Pancreas (tissue), 10 donors: ENCODE measurements at regions not wholly inside any gene's neighbourhood (a gene's known extent, or its start where the extent isn't known, plus 50 kb on each side); places are given as distances from the start of the nearest gene placed in this dataset.

Experiments
- ATAC-seq, 4 donors: fragments of 200-7000 bp; cut with Tn5 transposase; one replicate each; pipeline versions ENCODE4 v1.8.0 to v1.9.1; 2020; ENCODE audit warnings: mild to moderate bottlenecking in 4 of 4, moderate library complexity in 4 of 4
- DNase-seq, 6 donors: peaks; one replicate each; pipeline ENCODE4 v3.0.0-alpha.2; 2020
- FAIRE-seq: peaks from 2 replicates; lab custom pipeline; 2012; peaks lifted over from hg19 to GRCh38; lab: Jason Lieb, UNC
- H3K27ac ChIP-seq, 4 donors: fragments of 200-600 bp; sonication (generic); 1 replicate in 3 of 4; 2 replicates in 1 of 4; pipeline versions ENCODE4 v1.5.0 to v1.8.0; 2020
- H3K27me3 ChIP-seq, 4 donors: fragments of 200-600 bp; one replicate each; pipeline ENCODE4 v1.8.0; 2021
- H3K36me3 ChIP-seq, 3 donors: fragments of 200-600 bp; sonication (generic) in 1 of 3; one replicate each; pipeline versions ENCODE4 v1.5.0 to v1.8.0; 2020 to 2021
- H3K4me1 ChIP-seq, 3 donors: fragments of 200-600 bp; one replicate each; pipeline ENCODE4 v1.8.0; 2021
- H3K4me3 ChIP-seq, 4 donors: fragments of 200-600 bp; sonication (generic) in 2 of 4; one replicate each; pipeline versions ENCODE4 v1.5.0 to v1.8.0; 2020 to 2021
- H3K9me3 ChIP-seq, 4 donors: fragments of 200-600 bp; one replicate each; pipeline ENCODE4 v1.8.0; 2021
- CTCF ChIP-seq, 4 donors: fragments of 200-600 bp; sonication (generic) in 3 of 4; IDR thresholded peaks; one replicate each; pipeline versions ENCODE4 v1.5.0 to v1.8.0; 2021; ENCODE audit warnings: antibody characterized with exemption in 4 of 4
- WGBS, 2 donors: extraction: QIAGEN DNeasy Blood & Tissue Kit; methylation state at CpG; one replicate each; pipeline ENCODE4 v1.1.7; 2013; 5-methylcytosine and 5-hydroxymethylcytosine counted together
- intact Hi-C, 3 donors: fragments of 100-400 bp; cut with DNase I; formaldehyde crosslinking; loops; one replicate each; pipeline versions ENCODE4 v1.11.1 to v1.14.2; 2022
- donor health status: healthy with polysubstance abuse.
- donor health status: DM: no; HTN: no; CAD: no; lungs with moderate emphysema.
- donor health status: DM: no; HTN: no; CAD: no.
- donor health status: control.
- donor health status: control.
- donor health status: Bipolar disorder and iron deficiency.
- donor health status: DM: yes; HTN: yes; CAD: no.
- donor health status: DM: no; HTN: no; CAD: no.
- donor health status: DM: no; HTN: no; CAD: no.
- donor health status: DM: yes; HTN: yes; CAD: no.

GRCh38 chr12:41772478-41772877, 372.2 kb downstream of the GXYLT1 start:
- intact Hi-C loops: no loop called here
- TF ChIP-seq CTCF (IDR thresholded peaks at IDR 0.05): no peak

GRCh38 chr12:41769810-41770209, 374.9 kb downstream of the GXYLT1 start:
- ATAC-seq: no peak
- H3K4me3 ChIP-seq: no peak overlapping the region
- intact Hi-C loops: no loop called here
- H3K27ac ChIP-seq: no peak overlapping the region
- no peak for DNase-seq
- no peaks in the 10 kb centered on the region for H3K4me1 ChIP-seq
- no peak for TF ChIP-seq CTCF (IDR thresholded peaks at IDR 0.05)
- no peaks in the 10 kb centered on the region for H3K9me3 ChIP-seq
- WGBS, 2 donors: 37 to 52% methylated on average over 1 of the region's 1 CpG
- H3K27me3 ChIP-seq: no peaks in the 10 kb centered on the region
- FAIRE-seq: no peak
- H3K36me3 ChIP-seq: no peaks in the 10 kb centered on the region

More at GRCh38 chr12:41772478-41772877, 372.2 kb downstream of the GXYLT1 start:
- H3K36me3 ChIP-seq: no peaks in the 10 kb centered on the region
- 48 to 58% methylated on average over 4 of the region's 4 CpGs for WGBS, 2 donors
- DNase-seq (no peak), ATAC-seq (no peak), FAIRE-seq (no peak)
- H3K27ac ChIP-seq: no peak overlapping the region
- H3K27me3 ChIP-seq: no peaks in the 10 kb centered on the region
- no peaks in the 10 kb centered on the region for H3K9me3 ChIP-seq
- no peak overlapping the region for H3K4me3 ChIP-seq
- H3K4me1 ChIP-seq: no peaks in the 10 kb centered on the region

GRCh38 chr12:41768456-41768855, 376.2 kb downstream of the GXYLT1 start:
- no peak overlapping the region for H3K4me3 ChIP-seq
- no peaks in the 10 kb centered on the region for H3K27me3 ChIP-seq
- H3K27ac ChIP-seq: no peak overlapping the region
- H3K4me1 ChIP-seq: no peaks in the 10 kb centered on the region
- H3K9me3 ChIP-seq: no peaks in the 10 kb centered on the region
- intact Hi-C loops: no loop called here
- no peak for ATAC-seq
- FAIRE-seq: no peak
- WGBS, 2 donors: 52 to 57% methylated on average over 7 of the region's 7 CpGs
- no peak for DNase-seq
- TF ChIP-seq CTCF (IDR thresholded peaks at IDR 0.05): no peak
- H3K36me3 ChIP-seq: no peaks in the 10 kb centered on the region

- DNase-seq (no peak), ATAC-seq (no peak), FAIRE-seq (no peak)
- no peaks in the 10 kb centered on the region for H3K27me3 ChIP-seq
- H3K36me3 ChIP-seq: no peaks in the 10 kb centered on the region
- intact Hi-C loops: no loop called here
- H3K4me1 ChIP-seq: no peaks in the 10 kb centered on the region
- WGBS, 2 donors: 46 to 62% methylated on average over 3 of the region's 3 CpGs
- no peak overlapping the region for H3K4me3 ChIP-seq
- no peak overlapping the region for H3K27ac ChIP-seq
- no peak for TF ChIP-seq CTCF (IDR thresholded peaks at IDR 0.05)
- H3K9me3 ChIP-seq: no peaks in the 10 kb centered on the region
These were observed 382.0 kb downstream of the GXYLT1 start for GRCh38 chr12:41762691-41763090.

GRCh38 chr12:41745593-41745992, 399.1 kb downstream of the GXYLT1 start:
- DNase-seq (no peak), FAIRE-seq (no peak), ATAC-seq (no peak)
- H3K36me3 ChIP-seq: no peaks in the 10 kb centered on the region
- TF ChIP-seq CTCF (IDR thresholded peaks at IDR 0.05): no peak
- WGBS, 2 donors: 57 to 66% methylated on average over 3 of the region's 3 CpGs
- no peak overlapping the region for H3K27ac ChIP-seq
- no peak overlapping the region for H3K4me3 ChIP-seq
- no peaks in the 10 kb centered on the region for H3K4me1 ChIP-seq
- H3K9me3 ChIP-seq: no peaks in the 10 kb centered on the region
- intact Hi-C loops: no loop called here
- H3K27me3 ChIP-seq: no peaks in the 10 kb centered on the region
